Fibroblast of lung (primary cell): ENCODE measurements at regions not wholly inside any gene's neighbourhood (a gene's known extent, or its start where the extent isn't known, plus 50 kb on each side); places are given as distances from the start of the nearest gene placed in this dataset.

Source experiments
- EZH2 ChIP-seq: IDR thresholded peaks from 2 replicates; pipeline ENCODE4 v1.5.1; 2012; ENCODE audit warnings: low read length, control low read depth, mild to moderate bottlenecking; ENCODE audit errors: missing control alignments
- TF ChIP-seq, protein P1 (sequence below), 2 donors: IDR thresholded peaks in 1 of 2; conservative IDR thresholded peaks in 1 of 2; 1 replicate in 1 of 2; 2 replicates in 1 of 2; pipeline ENCODE4 v1.5.1; 2011 to 2012; ENCODE audit warnings: low read length in 2 of 2, control low read depth in 1 of 2, inconsistent platforms in 1 of 2, low read depth in 1 of 2, mild to moderate bottlenecking in 1 of 2

DNA sequence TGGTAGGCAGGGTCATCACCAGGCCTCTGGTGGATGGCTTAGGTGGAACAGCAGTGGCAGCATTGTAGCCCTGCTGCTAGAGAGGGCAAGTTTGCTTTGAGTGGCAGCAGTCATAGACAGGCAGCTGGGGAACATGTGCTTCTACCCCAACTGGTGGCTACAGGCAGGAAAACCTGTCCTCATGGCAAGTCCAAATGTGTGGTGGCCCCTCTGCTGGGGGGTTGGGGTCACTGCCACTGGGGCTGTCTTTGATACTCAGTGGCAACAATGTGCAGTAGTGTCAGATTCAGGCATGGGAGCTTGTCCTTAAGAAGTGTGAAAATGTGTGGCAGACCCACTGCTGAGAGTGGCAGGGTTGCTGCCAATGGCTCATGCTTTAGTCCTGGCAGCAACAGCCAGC lies 186.2 kb upstream of the NPSR1 start:
- TF ChIP-seq, protein P1, sequence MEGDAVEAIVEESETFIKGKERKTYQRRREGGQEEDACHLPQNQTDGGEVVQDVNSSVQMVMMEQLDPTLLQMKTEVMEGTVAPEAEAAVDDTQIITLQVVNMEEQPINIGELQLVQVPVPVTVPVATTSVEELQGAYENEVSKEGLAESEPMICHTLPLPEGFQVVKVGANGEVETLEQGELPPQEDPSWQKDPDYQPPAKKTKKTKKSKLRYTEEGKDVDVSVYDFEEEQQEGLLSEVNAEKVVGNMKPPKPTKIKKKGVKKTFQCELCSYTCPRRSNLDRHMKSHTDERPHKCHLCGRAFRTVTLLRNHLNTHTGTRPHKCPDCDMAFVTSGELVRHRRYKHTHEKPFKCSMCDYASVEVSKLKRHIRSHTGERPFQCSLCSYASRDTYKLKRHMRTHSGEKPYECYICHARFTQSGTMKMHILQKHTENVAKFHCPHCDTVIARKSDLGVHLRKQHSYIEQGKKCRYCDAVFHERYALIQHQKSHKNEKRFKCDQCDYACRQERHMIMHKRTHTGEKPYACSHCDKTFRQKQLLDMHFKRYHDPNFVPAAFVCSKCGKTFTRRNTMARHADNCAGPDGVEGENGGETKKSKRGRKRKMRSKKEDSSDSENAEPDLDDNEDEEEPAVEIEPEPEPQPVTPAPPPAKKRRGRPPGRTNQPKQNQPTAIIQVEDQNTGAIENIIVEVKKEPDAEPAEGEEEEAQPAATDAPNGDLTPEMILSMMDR (conservative IDR thresholded peaks at IDR 0.05 in 1 of 2, IDR thresholded peaks at IDR 0.05 in 1 of 2; ENCODE audit: low read depth in 1 of 2, low read length in 2 of 2), result no peak
- no peak for TF ChIP-seq EZH2
